Testis (tissue), 2 donors: ENCODE measurements at regions not wholly inside any gene's neighbourhood (a gene's known extent, or its start where the extent isn't known, plus 50 kb on each side); places are given as distances from the start of the nearest gene placed in this dataset.

Source experiments
- DNase-seq: peaks from one replicate; pipeline ENCODE4 v3.0.0-alpha.2; 2019
- H3K27ac ChIP-seq, 2 donors: fragments of 200-600 bp; sonication (generic); one replicate each; pipeline ENCODE4 v1.5.1; 2019
- H3K27me3 ChIP-seq: fragments of 200-600 bp; sonication (generic); one replicate; pipeline ENCODE4 v1.5.1; 2019
- H3K36me3 ChIP-seq: fragments of 200-600 bp; sonication (generic); one replicate; pipeline ENCODE4 v1.5.1; 2017; ENCODE audit warnings: low read depth; ENCODE audit errors: missing control alignments
- H3K4me1 ChIP-seq: fragments of 200-600 bp; sonication (generic); one replicate; pipeline ENCODE4 v1.5.1; 2019
- H3K4me3 ChIP-seq, 2 donors: fragments of 200-600 bp; sonication (generic); one replicate each; pipeline ENCODE4 v1.5.1; 2017 to 2019
- H3K9me3 ChIP-seq: fragments of 200-600 bp; sonication (generic); one replicate; pipeline ENCODE4 v1.5.1; 2017
- POLR2A ChIP-seq: fragments of 450-650 bp; IDR thresholded peaks from one replicate; pipeline ENCODE4 v1.6.1; 2017; ENCODE audit warnings: antibody characterized with exemption, mild to moderate bottlenecking, moderate library complexity
- WGBS, 2 donors: methylation state at CpG; one replicate each; pipeline ENCODE4 v1.1.5; 2018; 5-methylcytosine and 5-hydroxymethylcytosine counted together
- intact Hi-C: fragments of 100-400 bp; cut with DNase I; formaldehyde crosslinking; loops from one replicate; pipeline ENCODE4 v1.15.1; 2023; ENCODE audit warnings: low total_unique reads
- TF ChIP-seq, protein P1 (sequence below), 3 experiments: fragments of 450-650 bp in 2 of 3; fragments of 200-600 bp in 1 of 3; sonication (generic) in 1 of 3; IDR thresholded peaks; one replicate each; pipeline ENCODE4 v1.5.1; 2016 to 2019; ENCODE audit warnings: antibody characterized with exemption in 3 of 3, mild to moderate bottlenecking in 2 of 3, moderate library complexity in 1 of 3

DNA sequence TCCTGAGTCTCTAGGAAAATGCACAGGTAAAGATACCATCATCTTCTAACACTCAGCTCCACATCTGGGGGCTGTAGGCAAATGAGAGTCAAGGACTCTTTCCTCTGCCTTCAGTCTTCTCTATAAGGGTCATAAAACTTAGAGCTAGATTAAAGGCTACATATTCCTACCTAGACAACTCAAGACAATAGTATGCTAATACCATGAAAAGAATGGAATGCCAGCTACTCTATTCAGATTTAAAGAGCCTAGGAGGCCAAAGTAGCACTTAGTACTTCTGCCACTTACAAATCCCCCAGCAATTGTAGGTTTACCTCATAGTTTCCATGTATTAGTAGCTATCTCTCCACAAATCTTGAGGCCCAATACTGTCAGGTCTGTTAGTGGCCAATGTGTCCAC, 453.0 kb downstream of the SLITRK5 start:
- no peaks in the 10 kb centered on the region for H3K4me1 ChIP-seq
- H3K9me3 ChIP-seq = no peaks in the 10 kb centered on the region
- DNase-seq = no peak
- H3K4me3 ChIP-seq = no peak overlapping the region
- no peak overlapping the region for H3K27ac ChIP-seq
- intact Hi-C loops = no loop called here
- no peaks in the 10 kb centered on the region for H3K36me3 ChIP-seq
- H3K27me3 ChIP-seq = no peaks in the 10 kb centered on the region
- TF ChIP-seq, protein P1, sequence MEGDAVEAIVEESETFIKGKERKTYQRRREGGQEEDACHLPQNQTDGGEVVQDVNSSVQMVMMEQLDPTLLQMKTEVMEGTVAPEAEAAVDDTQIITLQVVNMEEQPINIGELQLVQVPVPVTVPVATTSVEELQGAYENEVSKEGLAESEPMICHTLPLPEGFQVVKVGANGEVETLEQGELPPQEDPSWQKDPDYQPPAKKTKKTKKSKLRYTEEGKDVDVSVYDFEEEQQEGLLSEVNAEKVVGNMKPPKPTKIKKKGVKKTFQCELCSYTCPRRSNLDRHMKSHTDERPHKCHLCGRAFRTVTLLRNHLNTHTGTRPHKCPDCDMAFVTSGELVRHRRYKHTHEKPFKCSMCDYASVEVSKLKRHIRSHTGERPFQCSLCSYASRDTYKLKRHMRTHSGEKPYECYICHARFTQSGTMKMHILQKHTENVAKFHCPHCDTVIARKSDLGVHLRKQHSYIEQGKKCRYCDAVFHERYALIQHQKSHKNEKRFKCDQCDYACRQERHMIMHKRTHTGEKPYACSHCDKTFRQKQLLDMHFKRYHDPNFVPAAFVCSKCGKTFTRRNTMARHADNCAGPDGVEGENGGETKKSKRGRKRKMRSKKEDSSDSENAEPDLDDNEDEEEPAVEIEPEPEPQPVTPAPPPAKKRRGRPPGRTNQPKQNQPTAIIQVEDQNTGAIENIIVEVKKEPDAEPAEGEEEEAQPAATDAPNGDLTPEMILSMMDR (IDR thresholded peaks at IDR 0.05) = no peak
- TF ChIP-seq POLR2A = no peak

DNA sequence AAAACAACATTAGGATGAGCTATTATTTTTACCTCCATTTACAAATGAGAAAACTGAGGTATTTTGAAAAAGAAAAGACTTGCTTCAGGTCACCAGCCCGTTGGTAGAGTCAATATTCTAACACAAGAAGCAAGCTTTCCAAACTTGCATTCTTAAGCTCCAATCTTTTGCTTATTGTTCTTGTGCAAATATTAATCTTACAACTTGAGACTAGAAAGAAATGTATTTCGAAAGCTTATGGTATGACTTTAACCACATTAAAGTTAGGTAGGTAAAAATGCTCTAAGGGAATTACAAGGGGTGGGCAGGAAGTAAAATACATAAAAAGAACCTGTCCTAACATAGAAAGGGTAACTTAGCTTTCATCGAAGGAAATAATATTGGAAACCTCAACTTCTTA, 453.9 kb downstream of the SLITRK5 start:
- Histone ChIP-seq H3K4me3 (no peak overlapping the region), H3K9me3 (no peaks in the 10 kb centered on the region), H3K4me1 (no peaks in the 10 kb centered on the region), H3K36me3 (no peaks in the 10 kb centered on the region), H3K27ac (no peak overlapping the region), H3K27me3 (no peaks in the 10 kb centered on the region)
- DNase-seq = no peak
- no peak for TF ChIP-seq POLR2A
- TF ChIP-seq, protein P1 (IDR thresholded peaks at IDR 0.05) = no peak
- intact Hi-C loops = no loop called here
- 86 to 87% methylated on average over 3 of the region's 3 CpGs for WGBS, 2 donors

DNA sequence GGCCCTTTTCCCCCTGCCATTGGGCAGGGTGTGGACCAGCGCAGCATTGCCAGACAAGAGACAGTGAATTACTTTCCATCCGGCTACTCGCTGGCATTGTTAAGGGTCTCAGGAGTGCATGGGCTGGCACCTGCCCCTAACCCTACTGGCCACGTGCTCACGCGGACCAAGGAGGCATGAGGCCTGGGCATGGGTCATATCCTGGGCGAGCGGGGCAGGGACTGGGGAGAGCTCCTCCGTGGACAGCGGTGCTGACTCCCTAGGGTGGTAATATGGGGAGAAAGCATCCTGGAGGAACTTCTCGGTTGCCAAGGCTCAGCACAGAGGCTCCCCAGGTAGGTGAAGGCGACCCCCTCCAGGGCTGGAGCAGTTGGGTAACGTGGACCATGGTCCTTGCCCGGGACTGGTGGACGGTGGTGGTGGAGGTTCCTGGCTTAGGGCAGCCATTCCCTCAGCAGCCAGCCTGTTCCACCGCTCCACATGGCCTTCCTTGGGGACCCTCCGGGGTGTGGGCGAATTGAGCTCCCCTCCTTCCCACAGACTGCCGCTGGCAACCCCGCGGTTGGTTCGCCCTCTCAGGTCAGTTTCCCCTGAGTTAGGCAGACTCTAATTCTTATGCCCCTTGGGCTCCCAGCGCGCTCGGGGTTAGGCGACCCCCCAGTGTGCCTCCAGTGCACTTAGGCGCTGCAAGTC, 465.1 kb downstream of the SLITRK5 start:
- Histone ChIP-seq H3K9me3 (no peaks in the 10 kb centered on the region), H3K4me3 (no peak overlapping the region), H3K27ac (no peak overlapping the region), H3K4me1 (no peaks in the 10 kb centered on the region), H3K27me3 (no peaks in the 10 kb centered on the region), H3K36me3 (no peaks in the 10 kb centered on the region)
- no peak for TF ChIP-seq POLR2A
- TF ChIP-seq, protein P1 (IDR thresholded peaks at IDR 0.05) = no peak
- WGBS, 2 donors = 75 to 80% methylated on average over 10 to 27 of the region's 27 CpGs
- intact Hi-C loops = no loop called here
- DNase-seq = no peak

DNA sequence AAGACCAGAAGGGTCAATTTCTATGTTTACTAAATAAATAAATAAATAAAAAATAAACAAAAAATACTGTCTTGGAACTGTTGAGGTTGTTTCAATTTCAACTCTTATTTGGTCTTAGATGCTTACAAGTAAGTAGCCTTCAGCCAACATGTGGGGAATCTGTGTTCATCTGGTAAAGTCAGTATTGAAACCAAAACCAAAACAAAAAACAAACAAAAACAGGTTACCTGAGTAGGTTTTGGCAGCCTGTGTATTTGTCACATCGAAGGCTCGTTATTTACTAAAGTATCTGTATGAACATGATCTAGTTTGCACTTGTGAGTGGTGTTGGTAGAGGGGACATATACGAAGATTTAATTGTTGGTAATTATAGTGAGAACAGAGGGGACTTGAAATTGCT, 471.5 kb downstream of the SLITRK5 start:
- intact Hi-C loops = no loop called here
- H3K4me1 ChIP-seq = no peaks in the 10 kb centered on the region
- no peak overlapping the region for H3K4me3 ChIP-seq
- H3K27ac ChIP-seq = no peak overlapping the region
- WGBS, 2 donors = 56 to 59% methylated on average over 3 of the region's 3 CpGs
- no peaks in the 10 kb centered on the region for H3K9me3 ChIP-seq
- TF ChIP-seq, protein P1 (IDR thresholded peaks at IDR 0.05) = no peak
- TF ChIP-seq POLR2A = no peak
- no peaks in the 10 kb centered on the region for H3K27me3 ChIP-seq
- no peak for DNase-seq
- H3K36me3 ChIP-seq = no peaks in the 10 kb centered on the region

DNA sequence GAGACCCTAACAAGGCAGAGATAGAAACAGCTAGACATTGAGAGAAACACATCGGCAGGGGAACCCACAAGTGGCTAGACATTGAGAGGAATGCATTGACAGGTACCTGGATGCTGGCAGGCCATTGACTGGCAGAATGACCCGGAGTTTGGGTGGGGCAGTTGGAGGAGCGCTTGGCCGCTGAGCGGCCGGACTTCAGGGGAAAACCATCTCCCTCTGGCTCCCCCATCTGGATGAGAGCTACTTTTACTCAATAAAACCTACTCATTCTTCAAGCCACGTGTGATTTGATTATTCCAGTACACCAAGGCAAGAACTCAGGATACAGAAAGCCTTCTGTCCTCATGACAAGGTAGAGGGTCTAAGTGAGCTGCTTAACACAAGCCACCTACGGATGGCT, 473.4 kb downstream of the SLITRK5 start:
- no peak overlapping the region for H3K27ac ChIP-seq
- no peaks in the 10 kb centered on the region for H3K27me3 ChIP-seq
- H3K4me1 ChIP-seq = no peaks in the 10 kb centered on the region
- WGBS, 2 donors = 74 to 78% methylated on average over 8 of the region's 8 CpGs
- no peaks in the 10 kb centered on the region for H3K9me3 ChIP-seq
- no peak for DNase-seq
- intact Hi-C loops = no loop called here
- no peak for TF ChIP-seq POLR2A
- TF ChIP-seq, protein P1 (IDR thresholded peaks at IDR 0.05) = no peak
- no peaks in the 10 kb centered on the region for H3K36me3 ChIP-seq
- H3K4me3 ChIP-seq = no peak overlapping the region
